ENCODE measurements at regions not wholly inside any gene's neighbourhood (a gene's known extent, or its start where the extent isn't known, plus 50 kb on each side); places are given as distances from the start of the nearest gene placed in this dataset.
A peak's percentile ranks its signal among the peaks of the same experiment; 100 is the strongest.

GRCh38 chr6:139586273-139586672 is 211.8 kb upstream of the CITED2 start:
- TF ChIP-seq CTCF (IDR thresholded peaks at IDR 0.05; ENCODE audit: insufficient read depth, low read length), result no peak
- no peak for DNase-seq (ENCODE audit: low read depth)
- H3K4me3 ChIP-seq (ENCODE audit: low read depth, low read length), result no peak overlapping the region

DNA sequence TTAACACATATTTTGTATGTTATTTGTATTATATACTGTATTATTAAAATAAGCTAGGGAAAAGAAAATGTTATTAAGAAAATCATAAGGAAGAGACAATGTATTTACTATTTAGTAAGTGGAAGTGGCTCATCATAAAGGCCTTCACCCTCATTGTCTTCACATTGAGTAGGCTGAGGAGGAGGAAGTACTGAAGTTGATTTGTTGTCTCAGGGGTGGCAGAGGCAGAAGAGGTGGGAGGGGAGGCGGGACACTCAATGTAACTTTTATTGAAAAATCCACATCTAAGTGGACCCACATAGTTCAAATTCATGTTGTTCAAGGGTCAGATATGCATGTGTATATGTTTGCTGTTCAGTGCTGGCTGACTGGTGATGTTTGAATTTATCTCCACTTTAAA is 210.2 kb upstream of the CITED2 start:
- no peak overlapping the region for H3K4me3 ChIP-seq (ENCODE audit: low read depth, low read length)
- no peak for TF ChIP-seq CTCF (IDR thresholded peaks at IDR 0.05; ENCODE audit: insufficient read depth, low read length)
- no peak for DNase-seq (ENCODE audit: low read depth)

DNA sequence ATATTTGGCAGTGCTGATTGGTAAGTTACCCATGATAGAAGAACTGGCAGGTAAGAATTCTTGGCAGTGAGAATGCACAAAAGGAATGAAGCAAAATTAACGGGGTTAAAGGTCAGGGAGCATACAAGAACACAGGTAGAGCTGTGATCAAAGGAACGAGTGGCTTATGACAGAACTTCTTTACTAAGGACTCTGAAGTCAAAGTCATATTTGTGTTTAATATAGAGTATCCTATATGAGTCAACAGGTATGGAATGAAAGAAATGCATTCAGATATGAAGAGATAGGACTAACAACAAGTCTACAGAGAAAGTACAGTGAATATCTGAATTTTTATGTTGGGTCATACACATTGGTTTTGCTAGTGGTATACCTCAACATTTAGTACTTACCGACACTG is 209.0 kb upstream of the CITED2 start:
- DNase-seq (ENCODE audit: low read depth), result peak; percentile 24
- H3K4me3 ChIP-seq (ENCODE audit: low read depth, low read length), result no peak overlapping the region
- TF ChIP-seq CTCF (IDR thresholded peaks at IDR 0.05; ENCODE audit: insufficient read depth, low read length), result no peak

- no peak for TF ChIP-seq CTCF (IDR thresholded peaks at IDR 0.05; ENCODE audit: insufficient read depth, low read length)
- H3K4me3 ChIP-seq (ENCODE audit: low read depth, low read length), result no peak overlapping the region
- DNase-seq (ENCODE audit: low read depth), result no peak
Observed at GRCh38 chr6:139582956-139583355, 208.5 kb upstream of the CITED2 start.

DNA sequence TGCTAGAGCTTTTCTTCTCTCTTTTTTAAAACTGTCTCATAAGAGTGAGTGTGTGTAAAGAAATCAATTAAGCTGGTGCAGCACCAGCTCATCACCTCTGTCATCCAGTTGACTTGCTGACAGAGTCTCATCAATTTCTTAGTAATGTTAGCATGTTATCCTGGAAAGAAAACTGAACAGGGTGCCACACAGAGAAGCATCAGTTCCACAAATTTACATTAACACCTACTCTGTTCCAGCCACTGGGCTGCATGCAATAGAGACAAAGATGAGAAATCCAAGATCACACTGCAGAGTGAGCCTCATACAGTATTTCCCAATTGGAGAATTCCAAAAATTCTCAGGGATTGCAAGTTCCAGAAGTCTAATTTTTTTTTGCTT is 207.0 kb upstream of the CITED2 start:
- no peak for DNase-seq (ENCODE audit: low read depth)
- TF ChIP-seq CTCF (IDR thresholded peaks at IDR 0.05; ENCODE audit: insufficient read depth, low read length), result no peak
- no peak overlapping the region for H3K4me3 ChIP-seq (ENCODE audit: low read depth, low read length)

GRCh38 chr6:139580592-139581484 is 206.4 kb upstream of the CITED2 start:
- no peak overlapping the region for H3K4me3 ChIP-seq (ENCODE audit: low read depth, low read length)
- no peak for DNase-seq (ENCODE audit: low read depth)

More at GRCh38 chr6:139580592-139581484, 206.4 kb upstream of the CITED2 start:
- TF ChIP-seq CTCF (IDR thresholded peaks at IDR 0.05; ENCODE audit: insufficient read depth, low read length), result no peak
